Middle frontal gyrus (tissue), 1 donor: ENCODE measurements at regions not wholly inside any gene's neighbourhood (a gene's known extent, or its start where the extent isn't known, plus 50 kb on each side); places are given as distances from the start of the nearest gene placed in this dataset.
"Not testable (repeated sequence)": the region's sequence is repeated elsewhere in the genome, so short reads cannot be mapped to it uniquely, and the experiment has no call there.

Source experiments
- DNase-seq: peaks from one replicate; pipeline ENCODE4 v3.0.0-alpha.2; 2015; ENCODE audit warnings: low spot score; ENCODE audit errors: extremely low spot score

DNA sequence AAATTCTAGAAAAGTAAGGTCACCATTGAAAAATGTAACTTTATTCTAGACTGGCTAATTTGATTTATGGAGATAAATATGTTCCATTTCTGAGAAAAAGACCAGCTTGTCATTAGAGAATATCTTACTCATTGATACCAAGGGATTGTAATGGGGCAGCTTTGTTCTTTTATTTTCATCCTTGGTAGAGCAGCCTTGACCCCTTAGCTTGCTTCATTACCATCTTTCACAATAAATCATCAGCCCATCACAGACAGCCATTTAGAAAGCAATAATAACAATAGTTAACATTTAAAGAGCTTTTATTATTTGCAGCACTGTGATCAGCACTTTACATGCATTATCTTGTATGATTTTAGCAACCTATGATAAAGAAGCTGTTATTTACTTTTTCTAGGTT is 253.6 kb downstream of the C3orf38 start:
- DNase-seq: no peak

DNA sequence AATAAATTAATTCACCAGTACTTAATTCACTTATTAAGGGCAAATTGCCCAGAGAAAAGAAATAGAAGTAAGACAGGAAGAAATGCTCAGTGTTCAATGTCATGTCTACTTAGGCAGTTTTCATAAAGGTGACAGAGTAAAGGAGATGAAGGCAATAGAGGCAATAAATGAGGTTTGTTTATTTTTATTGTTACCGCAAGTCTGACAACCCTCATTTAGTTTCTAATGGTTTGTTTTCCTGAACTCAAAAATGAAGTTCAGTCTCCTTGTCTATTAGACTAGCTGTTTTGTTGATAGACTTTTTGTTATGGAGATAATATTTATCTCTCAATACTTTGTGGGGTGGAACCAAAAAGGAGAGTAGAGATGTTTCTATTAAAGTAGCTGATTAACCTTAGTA is 258.3 kb downstream of the C3orf38 start:
- no peak for DNase-seq

DNA sequence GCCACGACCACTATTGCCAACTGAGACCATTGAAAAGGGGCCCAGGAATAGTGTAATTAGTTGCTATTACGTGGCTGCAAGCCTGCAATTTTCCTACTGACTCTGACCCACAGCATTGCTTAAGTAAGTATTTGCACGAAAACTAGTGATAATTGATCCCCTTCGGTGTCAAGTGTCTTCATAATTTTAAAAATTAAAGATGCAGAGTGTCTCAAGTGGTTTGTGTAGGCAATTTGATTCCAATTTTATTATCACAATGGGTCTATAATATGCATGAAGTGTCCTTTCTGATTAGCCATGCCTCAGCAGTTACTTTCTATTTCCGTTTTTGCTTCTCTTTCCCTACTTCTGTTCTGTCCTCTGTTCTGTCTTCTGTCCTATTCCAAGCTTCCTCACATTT is 259.2 kb downstream of the C3orf38 start:
- DNase-seq: no peak

DNA sequence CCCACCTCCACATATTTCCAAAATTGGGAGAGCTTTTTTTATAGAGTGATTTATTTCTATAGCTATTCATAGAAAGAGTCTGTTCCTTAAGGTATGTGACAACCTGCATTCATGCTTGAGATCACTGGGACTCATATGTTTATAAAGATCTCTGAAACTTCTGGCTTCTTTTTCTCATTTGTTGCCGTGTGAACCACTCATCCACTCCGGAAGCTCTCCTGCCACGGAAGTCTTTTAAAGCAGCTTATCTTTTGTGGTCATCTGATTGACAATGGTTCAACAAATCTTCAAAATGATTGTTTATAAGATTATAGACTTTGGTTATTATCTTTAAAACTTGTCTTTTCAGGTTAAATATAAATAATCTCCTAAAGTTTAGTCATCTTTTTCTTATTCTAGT is 260.5 kb downstream of the C3orf38 start:
- DNase-seq: no peak

DNA sequence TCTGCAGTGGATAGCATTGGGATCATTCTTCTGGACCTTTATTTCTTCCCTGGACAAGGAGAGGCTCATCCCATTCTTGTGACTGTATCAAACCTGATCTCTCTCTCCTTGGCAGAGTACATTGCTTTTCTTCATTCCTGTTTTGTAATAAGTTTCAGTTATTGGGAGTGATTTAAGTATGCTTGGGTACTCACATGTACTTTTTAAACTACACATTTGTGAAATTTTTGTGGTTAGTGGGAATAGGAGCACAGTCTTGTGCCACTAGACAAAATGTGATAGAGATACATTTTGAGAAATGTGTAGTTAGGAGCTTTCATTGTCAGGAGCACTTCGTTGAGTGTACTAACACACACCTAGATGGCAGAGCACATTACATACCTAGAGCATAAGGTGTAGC is 262.6 kb downstream of the C3orf38 start:
- no peak for DNase-seq

DNA sequence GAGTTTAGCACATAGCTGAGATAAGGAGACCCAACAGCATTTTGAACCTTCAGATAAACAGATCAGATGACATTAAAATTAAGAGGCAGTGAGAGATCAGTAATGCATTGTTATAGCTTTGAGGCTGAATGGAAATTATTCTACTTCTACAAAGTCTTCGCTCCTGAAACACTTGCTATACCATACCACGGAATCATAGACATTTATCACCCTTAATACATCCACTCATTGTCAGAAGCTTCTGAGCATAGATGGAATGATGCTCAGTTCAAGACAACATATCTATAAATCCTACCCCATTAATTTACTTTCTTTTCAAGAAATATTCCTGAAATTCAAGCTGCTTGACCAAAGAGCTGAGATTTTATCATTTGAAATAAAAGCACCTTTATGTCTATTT is 266.7 kb downstream of the C3orf38 start:
- DNase-seq: no peak

DNA sequence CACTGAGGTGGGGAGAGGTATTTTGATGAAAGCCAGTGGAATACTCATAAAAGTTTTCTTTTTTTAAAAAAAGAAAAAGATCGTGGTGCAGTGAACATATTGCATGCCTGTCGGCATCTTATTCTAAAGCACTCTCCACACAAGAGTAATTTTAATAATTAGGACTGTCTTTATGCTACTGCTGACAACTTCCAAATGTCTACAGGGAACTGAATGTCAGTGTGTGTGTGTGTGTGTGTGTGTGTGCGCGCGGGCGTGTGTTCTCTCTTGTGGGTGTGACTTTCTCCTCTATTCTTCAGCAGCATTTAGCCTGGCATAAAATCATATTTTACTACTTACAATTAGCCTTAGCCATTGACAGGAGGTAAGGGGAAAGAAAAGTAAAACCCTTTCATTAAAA is 268.5 kb downstream of the C3orf38 start:
- no peak for DNase-seq

DNA sequence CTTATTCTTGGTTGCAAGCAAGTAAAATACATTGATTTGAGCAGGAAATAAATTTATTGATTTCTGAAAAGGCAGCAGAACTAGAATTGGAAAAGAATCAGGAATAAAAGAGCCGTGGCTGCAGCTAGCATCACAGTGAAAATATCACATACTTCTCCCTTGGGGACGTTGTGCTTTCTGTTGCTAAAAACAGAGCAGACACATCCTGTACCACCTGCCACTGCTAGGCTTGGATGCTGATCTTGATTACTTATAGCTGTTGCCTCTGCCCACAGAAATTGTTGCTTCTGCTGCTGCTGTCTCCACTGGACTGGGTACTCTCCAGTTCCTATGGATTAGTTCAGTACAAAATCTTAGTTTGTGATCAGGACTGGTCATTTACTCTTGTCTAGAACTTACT is 283.8 kb downstream of the C3orf38 start:
- peak; percentile 42 for DNase-seq

DNA sequence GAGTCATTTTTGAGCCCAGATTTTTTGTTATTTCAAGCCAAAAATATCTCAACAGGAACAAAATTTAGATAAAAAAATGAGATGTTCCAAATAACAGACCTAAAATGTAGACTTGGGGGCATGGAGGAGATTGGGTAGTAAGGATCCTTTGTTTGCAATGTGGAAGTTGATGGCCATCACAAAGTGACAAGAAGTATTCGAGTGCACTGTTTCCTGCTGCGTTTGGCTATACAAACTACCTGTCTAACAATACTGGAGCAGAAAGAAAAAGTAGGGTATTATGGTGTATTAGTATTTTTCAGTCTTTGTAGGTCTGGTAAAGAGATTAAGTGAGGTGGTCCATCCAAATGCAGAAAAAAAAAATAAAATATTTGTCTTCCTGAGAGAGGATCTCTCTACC is 284.2 kb downstream of the C3orf38 start:
- DNase-seq: no peak

DNA sequence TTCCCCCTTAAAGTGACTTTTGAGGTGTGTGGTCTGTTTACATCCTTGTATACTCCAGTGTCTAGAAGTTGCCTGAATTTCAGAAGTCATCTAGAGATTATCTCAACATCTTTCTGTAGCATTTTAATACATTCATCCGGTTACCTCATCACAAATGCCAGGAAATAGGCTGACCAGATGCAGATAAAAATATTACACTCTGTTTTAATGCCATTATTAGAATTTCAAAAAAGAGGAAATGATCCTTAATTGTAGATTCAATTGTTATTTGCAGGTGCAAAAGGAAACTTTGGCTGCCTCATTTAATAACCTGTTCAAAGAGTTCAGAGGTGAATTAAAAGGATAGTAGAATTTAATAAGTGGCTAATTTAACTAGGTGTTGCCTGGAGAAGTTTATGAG is 290.9 kb downstream of the C3orf38 start:
- DNase-seq: no peak

DNA sequence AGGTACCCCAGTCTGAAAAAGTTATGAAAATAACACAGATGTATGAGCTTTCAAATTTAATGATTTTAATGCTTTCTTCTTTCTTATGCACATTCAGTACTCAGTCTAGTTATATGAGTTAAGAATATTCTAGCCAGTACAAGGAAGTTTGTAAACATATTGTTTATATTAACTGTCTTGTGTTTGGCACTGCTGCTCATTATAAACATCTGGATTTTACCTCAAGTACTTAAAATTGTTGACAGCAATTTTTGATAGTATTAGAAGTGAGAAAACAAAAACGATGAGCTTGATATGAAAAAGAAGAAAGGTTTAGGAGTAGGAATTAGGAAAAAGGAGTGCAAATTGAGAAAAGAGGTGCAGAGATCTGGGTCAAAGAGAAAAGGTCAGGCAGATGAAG is 293.3 kb downstream of the C3orf38 start:
- DNase-seq: no peak

DNA sequence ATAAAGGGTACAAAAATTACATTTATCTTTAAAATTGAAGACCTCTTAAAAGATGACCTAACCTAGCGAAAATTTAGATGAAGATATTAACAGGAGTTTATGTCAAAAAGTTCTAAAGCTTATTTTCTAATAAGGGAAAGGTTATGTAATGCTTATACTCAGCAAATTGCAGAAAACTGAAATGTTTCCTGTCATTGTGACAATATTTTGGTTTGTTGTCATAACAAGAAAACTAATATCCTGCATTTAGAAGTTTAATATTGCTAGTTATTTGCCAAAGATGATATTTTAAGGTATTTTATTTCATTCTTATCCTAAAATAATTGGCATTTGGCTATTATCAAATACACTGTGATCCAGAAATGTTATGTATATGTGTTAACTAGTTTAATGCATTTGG is 294.5 kb downstream of the C3orf38 start:
- no peak for DNase-seq

DNA sequence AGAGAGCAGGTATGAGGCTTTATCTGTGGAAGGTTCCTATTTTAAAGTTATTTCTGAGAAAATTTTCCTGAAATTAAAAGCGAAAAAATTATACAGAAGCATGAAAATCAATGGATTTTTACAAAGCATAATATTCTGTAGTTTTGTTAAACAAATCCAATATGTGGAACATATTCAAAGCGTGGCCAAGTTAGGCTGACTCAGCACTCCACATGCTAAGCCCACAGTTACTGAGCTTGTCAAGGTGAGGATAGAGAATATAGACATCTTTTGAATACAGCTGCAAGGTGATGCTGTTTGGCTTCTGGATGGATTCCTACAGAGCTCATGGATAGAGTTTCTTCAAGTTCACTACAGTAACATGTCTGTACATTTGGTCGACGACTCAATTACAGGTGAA is 302.5 kb downstream of the C3orf38 start:
- no peak for DNase-seq

DNA sequence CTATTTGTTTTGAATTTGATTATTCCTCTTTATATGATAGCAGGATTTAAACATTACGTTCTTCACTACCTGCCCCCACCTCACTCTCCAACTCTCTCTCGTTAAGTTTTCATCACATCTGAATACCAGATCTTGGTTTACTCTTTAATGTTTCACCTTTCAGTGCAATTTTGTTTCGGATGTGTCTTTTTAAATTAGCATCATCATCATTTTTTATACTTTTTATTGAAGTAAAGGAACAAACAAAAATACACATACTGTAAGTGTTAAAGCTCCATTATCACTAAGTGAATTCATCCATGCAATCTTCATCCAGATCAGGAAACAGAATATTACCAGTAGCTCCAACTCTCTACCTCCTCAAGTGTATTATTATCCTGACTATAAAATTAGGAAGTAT is 310.6 kb downstream of the C3orf38 start:
- DNase-seq: no peak

DNA sequence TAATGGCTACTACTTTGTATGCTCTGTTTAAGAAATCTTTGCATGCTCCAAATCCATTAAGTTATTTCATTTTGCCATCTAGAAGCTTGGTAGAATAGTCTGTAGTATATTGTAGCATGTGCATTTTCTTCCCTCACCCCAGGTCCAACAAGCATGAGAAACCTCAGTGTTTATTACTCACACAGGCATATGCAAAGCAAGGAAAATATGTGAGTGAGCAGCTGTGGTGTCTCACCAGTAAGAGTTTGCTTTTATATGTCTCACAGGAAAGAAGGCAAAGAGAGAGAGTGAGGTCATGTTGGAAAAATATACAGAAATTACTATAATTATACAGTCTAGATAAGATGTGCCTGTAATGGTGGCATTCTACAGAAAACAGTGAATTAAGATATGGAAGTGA is 312.5 kb downstream of the C3orf38 start:
- no peak for DNase-seq

DNA sequence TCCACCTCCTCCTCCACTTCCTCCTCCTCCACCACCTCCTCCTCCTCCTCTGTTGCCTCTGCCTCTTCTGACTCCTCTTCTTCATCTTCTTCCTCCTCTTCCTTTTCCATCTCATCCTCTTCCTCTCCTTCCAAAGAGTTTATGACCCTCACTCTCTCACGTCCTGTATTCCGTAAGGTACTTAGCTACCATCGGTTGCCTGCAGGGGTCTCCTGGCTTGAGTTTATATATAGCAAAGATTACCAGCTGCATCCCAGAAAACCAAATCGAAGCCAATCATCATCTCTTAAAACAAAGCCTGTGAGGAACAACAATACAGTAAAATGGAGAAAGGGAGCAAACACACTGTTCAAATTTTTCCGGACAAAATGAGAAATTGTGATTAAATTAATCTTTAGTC is 317.4 kb downstream of the C3orf38 start:
- no peak for DNase-seq

DNA sequence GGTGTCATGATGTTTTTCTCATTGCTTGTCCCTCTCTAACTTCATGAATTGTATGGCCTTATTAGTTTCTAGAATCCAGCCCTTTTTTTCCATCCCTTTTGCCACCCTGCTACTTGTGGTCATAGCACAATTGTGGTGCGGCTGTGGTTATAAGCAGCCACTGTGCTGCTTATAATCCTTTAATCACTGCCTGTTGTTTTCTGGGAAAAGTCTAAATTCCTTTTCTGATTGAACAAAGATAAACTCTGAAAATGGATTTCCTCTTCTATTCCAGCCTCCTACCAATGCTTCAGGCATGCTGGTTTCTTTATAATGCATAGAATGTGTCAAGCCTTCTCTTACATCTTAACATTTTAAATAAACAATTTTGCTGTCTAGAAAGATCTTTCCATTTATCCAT is 319.5 kb downstream of the C3orf38 start:
- DNase-seq: no peak

DNA sequence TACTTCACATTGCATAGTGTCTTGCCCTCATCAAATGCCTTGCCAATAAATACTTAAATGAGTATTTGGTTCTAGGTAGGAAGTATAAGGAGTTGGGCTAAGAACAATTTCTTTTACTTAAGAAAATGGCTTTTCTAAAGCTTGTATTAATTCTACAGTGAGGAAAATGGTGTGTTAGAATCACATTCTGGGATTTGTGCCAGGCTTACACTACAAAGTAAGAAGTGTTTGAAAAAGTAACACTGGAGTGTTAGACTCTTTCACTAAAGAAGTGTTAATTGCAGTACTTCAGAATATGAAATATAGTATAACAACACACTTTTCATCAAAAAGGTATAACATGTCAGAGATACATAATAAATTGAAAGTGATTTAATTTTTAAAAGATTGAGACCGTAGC is 328.7 kb downstream of the C3orf38 start:
- no peak for DNase-seq

DNA sequence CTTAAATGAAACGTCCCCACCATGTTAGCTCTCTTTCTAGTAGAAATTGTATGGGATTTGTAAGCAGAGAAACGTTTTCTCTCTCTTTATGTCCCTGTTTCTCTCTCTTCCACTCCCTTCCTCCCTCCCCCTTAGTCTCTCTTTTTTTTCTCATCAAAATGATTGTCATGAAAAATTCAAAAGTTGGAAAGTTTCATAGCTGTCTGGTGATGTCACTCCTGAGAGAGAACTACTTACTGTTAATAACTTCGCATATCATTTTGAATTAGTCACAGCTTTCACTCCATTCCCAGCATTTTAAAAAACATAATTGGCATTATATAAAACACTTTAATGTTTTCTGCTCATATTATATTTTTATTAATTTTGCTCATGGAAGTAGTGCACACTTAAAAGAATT is 331.1 kb downstream of the C3orf38 start:
- DNase-seq: no peak

DNA sequence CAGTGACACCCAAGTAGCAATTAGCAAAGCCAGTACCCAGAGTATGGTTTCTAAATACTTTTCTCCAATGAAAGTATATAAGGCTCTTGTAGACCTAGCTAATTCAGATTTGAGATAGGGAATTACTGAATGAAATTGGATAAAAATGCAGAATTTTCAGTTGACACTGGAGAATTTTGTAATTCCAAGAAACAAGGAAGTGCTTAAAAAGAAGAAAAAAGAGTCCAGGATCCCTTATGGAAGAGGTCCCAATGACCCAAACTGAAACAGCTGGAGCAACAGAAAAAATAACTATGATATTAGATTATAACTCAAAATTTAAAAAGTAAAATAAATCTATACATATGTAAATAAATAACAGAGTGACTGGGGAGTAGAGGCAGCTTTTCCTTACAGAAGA is 335.2 kb downstream of the C3orf38 start:
- no peak for DNase-seq

DNA sequence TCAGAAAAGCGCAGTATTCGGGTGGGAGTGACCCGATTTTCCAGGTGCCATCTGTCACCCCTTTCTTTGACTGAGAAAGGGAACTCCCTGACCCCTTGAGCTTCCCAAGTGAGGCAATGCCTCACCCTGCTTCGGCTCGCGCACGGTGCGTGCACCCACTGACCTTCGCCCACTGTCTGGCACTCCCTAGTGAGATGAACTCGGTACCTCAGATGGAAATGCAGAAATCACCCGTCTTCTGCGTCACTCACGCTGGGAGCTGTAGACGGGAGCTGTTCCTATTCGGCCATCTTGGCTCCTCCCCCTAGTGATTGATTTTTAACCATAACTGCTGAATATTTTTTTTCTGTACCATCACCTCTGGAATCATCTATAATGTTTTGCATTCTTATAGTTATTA is 359.1 kb downstream of the C3orf38 start:
- not testable (repeated sequence) for DNase-seq

DNA sequence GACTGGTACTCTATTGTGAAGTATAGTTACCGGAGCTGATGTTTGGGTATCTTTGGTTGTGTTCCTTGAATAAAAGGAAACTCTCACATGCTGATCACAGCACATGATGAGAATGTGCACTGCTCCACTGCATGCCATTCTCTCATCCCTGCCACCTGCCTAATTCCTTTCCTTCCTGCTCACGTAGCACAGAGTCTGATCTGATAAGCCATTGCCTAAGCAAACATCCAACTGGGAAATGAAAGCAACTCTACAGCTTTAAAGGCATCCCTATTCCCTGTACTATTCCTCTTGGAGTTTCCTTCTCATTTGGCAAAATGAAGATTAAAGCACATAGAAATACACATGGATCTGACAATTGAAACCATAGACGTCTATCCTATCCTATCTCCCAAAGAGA is 359.8 kb downstream of the C3orf38 start:
- no peak for DNase-seq

DNA sequence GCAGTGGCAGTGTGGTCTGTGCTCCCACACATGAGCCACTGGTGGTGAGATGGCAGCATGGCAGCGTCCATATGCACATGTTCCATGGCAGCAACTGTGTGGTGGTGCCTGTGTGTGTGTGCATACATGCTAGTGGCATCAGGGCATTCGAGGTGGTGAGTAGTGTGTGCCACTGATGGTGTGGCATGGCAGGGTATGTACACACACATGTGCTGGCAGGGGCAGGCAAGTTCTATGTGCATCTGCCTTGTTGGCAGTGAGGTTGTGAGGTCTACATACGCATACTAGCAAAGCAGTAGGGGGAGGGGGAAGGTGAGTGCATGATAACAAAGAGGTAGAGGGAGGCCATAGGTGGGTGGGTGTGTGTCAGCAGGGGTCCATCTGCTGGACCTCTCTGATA is 378.7 kb downstream of the C3orf38 start:
- DNase-seq: no peak

DNA sequence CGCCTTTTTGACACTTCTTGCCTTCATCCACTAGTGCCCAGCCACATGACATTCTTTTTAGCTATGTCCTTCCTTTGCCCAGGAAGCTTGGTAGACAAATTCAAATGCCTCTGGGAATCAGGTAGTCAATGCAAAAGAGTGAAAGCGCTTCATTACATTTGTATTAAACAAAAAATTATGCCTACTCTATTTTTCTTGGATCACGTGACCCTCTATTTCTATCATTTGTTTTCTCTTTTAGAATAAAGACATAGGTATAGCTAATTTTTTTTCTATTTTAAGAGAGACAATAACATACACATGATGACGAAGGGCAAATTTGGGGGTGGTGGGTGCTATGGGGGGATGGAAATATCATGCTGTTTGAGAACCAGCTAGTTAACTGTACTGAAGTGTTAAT is 384.8 kb downstream of the C3orf38 start:
- no peak for DNase-seq

DNA sequence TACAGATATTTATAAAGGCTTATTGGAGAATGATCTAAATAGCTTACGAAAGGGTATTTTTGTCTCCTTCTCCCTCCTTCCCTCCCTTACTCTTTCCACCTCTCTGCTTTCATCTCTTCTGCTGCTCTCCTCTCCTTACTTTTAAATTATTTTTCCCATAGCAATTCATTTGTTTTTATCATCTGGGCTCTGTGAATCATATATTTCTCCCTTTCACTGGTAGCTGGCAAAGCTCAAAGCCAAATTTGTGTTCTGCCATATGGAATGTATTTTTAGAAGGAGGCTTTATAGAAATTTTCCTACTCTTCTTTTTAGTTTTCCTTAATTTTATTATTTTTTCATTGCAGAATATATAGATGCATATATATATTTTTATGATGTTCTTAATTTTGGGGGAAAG is 385.8 kb downstream of the C3orf38 start:
- no peak for DNase-seq
